Tibial artery (tissue), 4 donors: ENCODE measurements at regions not wholly inside any gene's neighbourhood (a gene's known extent, or its start where the extent isn't known, plus 50 kb on each side); places are given as distances from the start of the nearest gene placed in this dataset.
"Not testable (repeated sequence)": the region's sequence is repeated elsewhere in the genome, so short reads cannot be mapped to it uniquely, and the experiment has no call there.

Experiments used
- DNase-seq, 2 donors: peaks; one replicate each; pipeline ENCODE4 v3.0.0-alpha.2; 2019
- H3K27ac ChIP-seq, 2 donors: fragments of 200-600 bp; sonication (generic) in 1 of 2; 1 replicate in 1 of 2; 2 replicates in 1 of 2; pipeline ENCODE4 v1.5.1; 2018 to 2019; ENCODE audit warnings: mild to moderate bottlenecking in 1 of 2
- H3K27me3 ChIP-seq, 2 donors: fragments of 200-600 bp; sonication (generic) in 1 of 2; one replicate each; pipeline versions ENCODE4 v1.5.1 to v1.6.0; 2016 to 2019
- H3K36me3 ChIP-seq, 3 donors: fragments of 200-600 bp; sonication (generic) in 2 of 3; one replicate each; pipeline ENCODE4 v1.5.1; 2016 to 2019; ENCODE audit warnings: mild to moderate bottlenecking in 2 of 3
- H3K4me1 ChIP-seq, 4 donors: fragments of 200-600 bp; sonication (generic) in 2 of 4; 1 replicate in 3 of 4; 2 replicates in 1 of 4; pipeline ENCODE4 v1.5.1; 2016 to 2019
- H3K4me3 ChIP-seq, 2 donors: fragments of 200-600 bp; sonication (generic) in 1 of 2; 1 replicate in 1 of 2; 2 replicates in 1 of 2; pipeline ENCODE4 v1.5.1; 2018 to 2019; ENCODE audit warnings: mild to moderate bottlenecking in 2 of 2
- H3K9me3 ChIP-seq, 3 donors: fragments of 200-600 bp; sonication (generic) in 1 of 3; one replicate each; pipeline ENCODE4 v1.5.1; 2016 to 2019
- CTCF ChIP-seq, 2 experiments: fragments of 200-600 bp in 1 of 2; fragments of 450-650 bp in 1 of 2; IDR thresholded peaks; one replicate each; pipeline ENCODE4 v1.5.1; 2017 to 2019; ENCODE audit warnings: antibody characterized with exemption in 2 of 2, mild to moderate bottlenecking in 1 of 2, moderate library complexity in 1 of 2
- intact Hi-C: fragments of 100-400 bp; cut with DNase I; formaldehyde crosslinking; loops from one replicate; pipeline ENCODE4 v1.15.0; 2023; ENCODE audit warnings: low total_unique reads

- Histone ChIP-seq H3K36me3 (no peaks in the 10 kb centered on the region), H3K27ac (no peak overlapping the region), H3K9me3 (no peaks in the 10 kb centered on the region), H3K4me1 (no peaks in the 10 kb centered on the region), H3K27me3 (no peaks in the 10 kb centered on the region), H3K4me3 (no peak overlapping the region)
- no peak for TF ChIP-seq CTCF (IDR thresholded peaks at IDR 0.05)
- no peak for DNase-seq
- intact Hi-C loops = no loop called here
These were observed 695.2 kb downstream of the GRXCR1 start for GRCh38 chr4:43587758-43588157.

DNA sequence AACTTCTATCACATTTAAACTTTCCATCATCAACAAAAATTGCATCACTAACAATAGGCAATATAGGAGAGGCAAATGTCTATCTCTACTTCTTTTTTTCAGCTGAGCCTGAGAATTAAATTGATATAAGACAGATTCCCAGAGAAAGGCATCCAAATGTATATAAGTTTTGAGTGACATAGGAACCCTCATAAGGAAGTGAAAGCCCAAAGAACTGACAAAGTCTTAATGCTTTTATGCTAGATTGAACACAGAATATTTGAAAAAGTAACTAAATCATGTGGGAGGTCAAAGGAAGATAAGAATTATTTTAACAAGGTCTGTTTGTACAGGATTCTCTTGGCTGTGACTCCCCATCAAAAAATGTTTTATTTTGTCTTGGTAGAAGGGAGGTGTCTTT lies 714.9 kb downstream of the GRXCR1 start:
- Histone ChIP-seq H3K4me3 (no peak overlapping the region), H3K36me3 (no peaks in the 10 kb centered on the region), H3K4me1 (no peaks in the 10 kb centered on the region), H3K27ac (no peak overlapping the region), H3K9me3 (no peaks in the 10 kb centered on the region), H3K27me3 (no peaks in the 10 kb centered on the region)
- intact Hi-C loops = no loop called here
- no peak for TF ChIP-seq CTCF (IDR thresholded peaks at IDR 0.05)
- no peak for DNase-seq

DNA sequence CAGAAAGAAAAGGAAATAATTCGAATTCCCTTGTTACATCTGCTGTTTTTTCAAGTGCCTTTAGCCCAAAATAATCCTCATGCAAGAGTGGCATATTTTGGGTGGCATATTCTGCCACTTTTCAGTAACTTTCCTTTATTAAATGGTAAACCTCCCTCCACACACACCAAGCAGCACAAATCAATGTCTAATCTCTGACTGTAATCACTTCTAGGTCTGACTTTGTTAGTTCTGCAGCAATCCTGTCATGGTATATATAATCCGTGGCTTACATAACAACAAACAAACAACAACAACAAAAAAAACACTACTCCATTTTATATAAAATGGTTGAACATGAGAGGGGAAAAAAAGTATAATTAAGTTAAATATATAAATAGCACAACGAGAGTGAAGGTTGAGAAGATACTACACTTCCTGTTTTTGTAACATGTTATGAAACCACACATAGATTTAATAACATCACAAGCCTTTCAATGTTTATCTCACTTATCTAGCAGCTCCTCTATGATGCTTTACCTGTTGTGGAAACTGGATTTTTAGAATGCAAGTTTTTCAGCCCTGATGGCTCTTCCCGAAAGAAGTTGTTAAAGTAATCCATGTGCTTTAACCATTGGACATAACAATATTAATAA lies 715.4 kb downstream of the GRXCR1 start:
- TF ChIP-seq CTCF (IDR thresholded peaks at IDR 0.05) = no peak
- Histone ChIP-seq H3K27me3 (no peaks in the 10 kb centered on the region), H3K9me3 (no peaks in the 10 kb centered on the region), H3K27ac (no peak overlapping the region), H3K4me1 (no peaks in the 10 kb centered on the region), H3K36me3 (no peaks in the 10 kb centered on the region), H3K4me3 (no peak overlapping the region)
- DNase-seq = no peak
- intact Hi-C loops = no loop called here

- no peaks in the 10 kb centered on the region for H3K9me3 ChIP-seq
- H3K4me1 ChIP-seq = no peaks in the 10 kb centered on the region
- H3K4me3 ChIP-seq = no peak overlapping the region
- intact Hi-C loops = no loop called here
- no peaks in the 10 kb centered on the region for H3K27me3 ChIP-seq
- no peak overlapping the region for H3K27ac ChIP-seq
- TF ChIP-seq CTCF (IDR thresholded peaks at IDR 0.05) = no peak
- no peaks in the 10 kb centered on the region for H3K36me3 ChIP-seq
- no peak for DNase-seq
These were observed 726.7 kb downstream of the GRXCR1 start for GRCh38 chr4:43619219-43619618.

GRCh38 chr4:43637893-43638292 lies 745.4 kb downstream of the GRXCR1 start:
- H3K27me3 ChIP-seq, H3K4me3 ChIP-seq, H3K36me3 ChIP-seq, H3K4me1 ChIP-seq, DNase-seq, H3K27ac ChIP-seq, intact Hi-C loops: not testable (repeated sequence)
- H3K9me3 ChIP-seq = peaks cover 0 to 13% (median 0%) of the 10 kb centered on the region in 3 donors

DNA sequence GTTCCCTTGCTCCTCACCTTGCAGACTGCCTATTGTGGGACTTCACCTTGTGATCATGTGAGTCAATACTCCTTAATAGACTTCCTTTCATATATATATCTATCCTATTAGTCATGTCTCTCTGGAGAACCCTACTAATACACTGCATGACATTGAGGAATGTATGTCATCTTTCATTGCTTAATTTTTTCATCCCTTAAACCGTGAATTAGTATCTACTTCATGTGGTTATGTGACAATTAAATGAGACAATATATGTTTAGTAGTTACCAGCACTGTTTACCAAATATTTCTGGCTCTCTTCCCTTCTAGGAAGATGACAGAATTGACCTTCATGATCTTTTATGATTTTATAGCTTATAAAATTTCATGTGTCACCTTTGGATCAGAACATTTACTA lies 759.5 kb downstream of the GRXCR1 start:
- Histone ChIP-seq H3K27me3 (no peaks in the 10 kb centered on the region), H3K9me3 (no peaks in the 10 kb centered on the region), H3K4me1 (no peaks in the 10 kb centered on the region), H3K27ac (no peak overlapping the region), H3K4me3 (no peak overlapping the region), H3K36me3 (no peaks in the 10 kb centered on the region)
- intact Hi-C loops = no loop called here
- no peak for TF ChIP-seq CTCF (IDR thresholded peaks at IDR 0.05)
- DNase-seq = no peak

DNA sequence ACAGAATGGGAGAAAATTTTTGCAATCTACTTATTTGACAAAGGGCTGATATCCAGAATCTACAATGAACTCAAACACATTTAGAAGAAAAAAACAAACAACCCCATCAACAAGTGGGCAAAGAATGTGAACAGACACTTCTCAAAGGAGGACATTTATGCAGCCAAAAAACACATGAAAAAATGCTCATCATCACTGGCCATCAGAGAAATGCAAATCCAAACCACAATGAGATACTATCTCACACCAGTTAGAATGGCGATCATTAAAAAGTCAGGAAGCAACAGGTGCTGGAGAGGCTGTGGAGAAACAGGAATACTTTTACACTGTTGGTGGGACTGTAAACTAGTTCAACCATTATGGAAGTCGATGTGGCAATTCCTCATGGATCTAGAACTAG lies 767.0 kb downstream of the GRXCR1 start:
- intact Hi-C loops, H3K27ac ChIP-seq, H3K9me3 ChIP-seq, H3K27me3 ChIP-seq, DNase-seq, H3K4me3 ChIP-seq, H3K4me1 ChIP-seq, H3K36me3 ChIP-seq: not testable (repeated sequence)

- H3K4me3 ChIP-seq, DNase-seq, H3K9me3 ChIP-seq, H3K4me1 ChIP-seq, intact Hi-C loops, H3K27ac ChIP-seq, H3K27me3 ChIP-seq, H3K36me3 ChIP-seq: not testable (repeated sequence)
These were observed 776.2 kb downstream of the KCTD8 start for GRCh38 chr4:43672265-43672885.
